ENCODE measurements at regions not wholly inside any gene's neighbourhood (a gene's known extent, or its start where the extent isn't known, plus 50 kb on each side); places are given as distances from the start of the nearest gene placed in this dataset.

GRCh38 chr17:69692171-69692570 lies 277.7 kb downstream of the MAP2K6 start:
- TF ChIP-seq CTCF (IDR thresholded peaks at IDR 0.05) (no peak), EP300 (IDR thresholded peaks at IDR 0.05) (no peak), POLR2A (IDR thresholded peaks at IDR 0.05) (no peak), POLR2AphosphoS5 (IDR thresholded peaks at IDR 0.05) (no peak)

Data from upper lobe of left lung (tissue), 4 donors.